ENCODE measurements at regions not wholly inside any gene's neighbourhood (a gene's known extent, or its start where the extent isn't known, plus 50 kb on each side); places are given as distances from the start of the nearest gene placed in this dataset.

DNA sequence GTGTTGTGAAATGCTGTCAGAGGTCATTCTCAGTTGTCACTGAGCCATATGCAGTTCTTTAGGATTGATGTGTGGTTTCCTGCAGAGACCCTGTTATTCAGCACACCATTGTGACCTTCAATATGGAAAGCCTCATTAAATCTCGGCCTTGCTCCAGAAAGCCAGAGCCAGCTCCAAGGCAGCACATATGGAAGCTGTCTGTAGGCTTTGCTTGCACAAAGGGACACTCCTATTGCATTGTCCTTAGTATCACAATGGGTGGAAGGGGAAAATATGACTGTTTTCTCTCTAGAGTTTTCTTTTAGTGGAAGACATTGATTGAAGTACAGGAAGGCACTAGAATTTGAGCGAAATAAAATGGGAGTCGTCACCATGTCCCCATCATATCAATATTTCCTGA is 179.0 kb downstream of the CEP135 start:
- peak; percentile 44; the same call in 1 of the 3 replicates for ATAC-seq
- TF ChIP-seq POU6F1 (CRISPR knock-in tag; IDR thresholded peaks at IDR 0.05; ENCODE audit: borderline replicate concordance, low read depth) (no peak), TCF4 (CRISPR knock-in tag; IDR thresholded peaks at IDR 0.05; ENCODE audit: borderline replicate concordance) (peak; percentile 30; the same call in 1 of the 2 replicates)

DNA sequence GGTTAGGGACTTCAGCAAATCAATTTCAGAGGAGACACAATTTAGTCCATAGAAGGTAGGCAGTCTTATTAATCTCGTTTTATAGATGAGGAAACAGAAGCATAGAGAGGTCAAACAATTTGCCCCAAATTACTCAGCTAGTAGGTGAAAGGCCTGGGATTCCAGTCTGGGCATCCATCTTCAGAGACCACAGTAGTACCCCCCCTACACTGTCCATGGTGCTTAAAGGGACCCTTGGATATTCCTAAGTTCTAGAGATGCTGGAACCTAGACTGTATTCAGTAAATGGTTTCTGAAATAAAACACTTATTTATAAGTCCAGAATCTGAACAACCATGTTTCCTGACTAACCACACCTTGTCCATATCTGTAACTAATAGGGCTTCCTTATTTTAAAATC is 174.8 kb downstream of the CEP135 start:
- no peak for ATAC-seq
- no peak for TF ChIP-seq ARNTL (CRISPR knock-in tag; IDR thresholded peaks at IDR 0.05; ENCODE audit: borderline replicate concordance, low read depth)
- no peak for TF ChIP-seq RARB (CRISPR knock-in tag; IDR thresholded peaks at IDR 0.05)
- no peak for TF ChIP-seq ESRRG (CRISPR knock-in tag; IDR thresholded peaks at IDR 0.05)
- TF ChIP-seq GLIS3 (CRISPR knock-in tag; IDR thresholded peaks at IDR 0.05) = no peak
- TF ChIP-seq, protein P1, sequence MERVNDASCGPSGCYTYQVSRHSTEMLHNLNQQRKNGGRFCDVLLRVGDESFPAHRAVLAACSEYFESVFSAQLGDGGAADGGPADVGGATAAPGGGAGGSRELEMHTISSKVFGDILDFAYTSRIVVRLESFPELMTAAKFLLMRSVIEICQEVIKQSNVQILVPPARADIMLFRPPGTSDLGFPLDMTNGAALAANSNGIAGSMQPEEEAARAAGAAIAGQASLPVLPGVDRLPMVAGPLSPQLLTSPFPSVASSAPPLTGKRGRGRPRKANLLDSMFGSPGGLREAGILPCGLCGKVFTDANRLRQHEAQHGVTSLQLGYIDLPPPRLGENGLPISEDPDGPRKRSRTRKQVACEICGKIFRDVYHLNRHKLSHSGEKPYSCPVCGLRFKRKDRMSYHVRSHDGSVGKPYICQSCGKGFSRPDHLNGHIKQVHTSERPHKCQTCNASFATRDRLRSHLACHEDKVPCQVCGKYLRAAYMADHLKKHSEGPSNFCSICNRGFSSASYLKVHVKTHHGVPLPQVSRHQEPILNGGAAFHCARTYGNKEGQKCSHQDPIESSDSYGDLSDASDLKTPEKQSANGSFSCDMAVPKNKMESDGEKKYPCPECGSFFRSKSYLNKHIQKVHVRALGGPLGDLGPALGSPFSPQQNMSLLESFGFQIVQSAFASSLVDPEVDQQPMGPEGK (CRISPR knock-in tag; IDR thresholded peaks at IDR 0.05; ENCODE audit: borderline replicate concordance) = no peak
- no peak for TF ChIP-seq BACH2 (CRISPR knock-in tag; IDR thresholded peaks at IDR 0.05; ENCODE audit: borderline replicate concordance)
- no peak for TF ChIP-seq POU6F1 (CRISPR knock-in tag; IDR thresholded peaks at IDR 0.05; ENCODE audit: borderline replicate concordance, low read depth)
- TF ChIP-seq, protein P2, sequence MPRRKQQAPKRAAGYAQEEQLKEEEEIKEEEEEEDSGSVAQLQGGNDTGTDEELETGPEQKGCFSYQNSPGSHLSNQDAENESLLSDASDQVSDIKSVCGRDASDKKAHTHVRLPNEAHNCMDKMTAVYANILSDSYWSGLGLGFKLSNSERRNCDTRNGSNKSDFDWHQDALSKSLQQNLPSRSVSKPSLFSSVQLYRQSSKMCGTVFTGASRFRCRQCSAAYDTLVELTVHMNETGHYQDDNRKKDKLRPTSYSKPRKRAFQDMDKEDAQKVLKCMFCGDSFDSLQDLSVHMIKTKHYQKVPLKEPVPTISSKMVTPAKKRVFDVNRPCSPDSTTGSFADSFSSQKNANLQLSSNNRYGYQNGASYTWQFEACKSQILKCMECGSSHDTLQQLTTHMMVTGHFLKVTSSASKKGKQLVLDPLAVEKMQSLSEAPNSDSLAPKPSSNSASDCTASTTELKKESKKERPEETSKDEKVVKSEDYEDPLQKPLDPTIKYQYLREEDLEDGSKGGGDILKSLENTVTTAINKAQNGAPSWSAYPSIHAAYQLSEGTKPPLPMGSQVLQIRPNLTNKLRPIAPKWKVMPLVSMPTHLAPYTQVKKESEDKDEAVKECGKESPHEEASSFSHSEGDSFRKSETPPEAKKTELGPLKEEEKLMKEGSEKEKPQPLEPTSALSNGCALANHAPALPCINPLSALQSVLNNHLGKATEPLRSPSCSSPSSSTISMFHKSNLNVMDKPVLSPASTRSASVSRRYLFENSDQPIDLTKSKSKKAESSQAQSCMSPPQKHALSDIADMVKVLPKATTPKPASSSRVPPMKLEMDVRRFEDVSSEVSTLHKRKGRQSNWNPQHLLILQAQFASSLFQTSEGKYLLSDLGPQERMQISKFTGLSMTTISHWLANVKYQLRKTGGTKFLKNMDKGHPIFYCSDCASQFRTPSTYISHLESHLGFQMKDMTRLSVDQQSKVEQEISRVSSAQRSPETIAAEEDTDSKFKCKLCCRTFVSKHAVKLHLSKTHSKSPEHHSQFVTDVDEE (CRISPR knock-in tag; IDR thresholded peaks at IDR 0.05) = no peak
- no peak for TF ChIP-seq ZNF8 (CRISPR knock-in tag; IDR thresholded peaks at IDR 0.05)
- no peak for TF ChIP-seq ZNF70 (CRISPR knock-in tag; IDR thresholded peaks at IDR 0.05)
- no peak for TF ChIP-seq ZFP3 (CRISPR knock-in tag; IDR thresholded peaks at IDR 0.05)
- no peak for TF ChIP-seq SNAI2 (CRISPR knock-in tag; IDR thresholded peaks at IDR 0.05)
- TF ChIP-seq TOX (CRISPR knock-in tag; IDR thresholded peaks at IDR 0.05; ENCODE audit: borderline replicate concordance) = no peak

DNA sequence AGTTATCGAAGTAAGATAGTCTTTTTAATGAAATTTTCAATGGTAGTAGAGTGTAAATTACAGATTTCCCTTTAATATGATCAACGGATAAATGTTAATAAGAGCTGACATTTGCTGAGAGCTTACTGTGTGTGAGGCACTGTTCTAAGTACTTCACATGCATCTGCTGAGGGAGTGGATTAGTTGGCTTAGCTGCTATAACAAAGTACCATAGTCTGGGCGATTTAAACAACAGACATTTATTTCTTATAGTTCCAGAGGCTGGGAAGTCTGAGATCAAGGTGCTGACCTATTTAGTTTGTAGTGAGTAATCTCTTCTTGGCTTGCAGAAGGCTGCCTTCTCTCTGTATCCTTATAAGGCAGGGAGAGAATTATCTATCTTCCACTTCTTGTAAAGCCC is 174.3 kb downstream of the CEP135 start:
- ATAC-seq = no peak

GRCh38 chr4:56118845-56119244 is 170.1 kb downstream of the CEP135 start:
- TF ChIP-seq SNAI2 (CRISPR knock-in tag; IDR thresholded peaks at IDR 0.05) (no peak), TCF4 (CRISPR knock-in tag; IDR thresholded peaks at IDR 0.05; ENCODE audit: borderline replicate concordance) (no peak), POU6F1 (CRISPR knock-in tag; IDR thresholded peaks at IDR 0.05; ENCODE audit: borderline replicate concordance, low read depth) (no peak)
- TF ChIP-seq, protein P3, sequence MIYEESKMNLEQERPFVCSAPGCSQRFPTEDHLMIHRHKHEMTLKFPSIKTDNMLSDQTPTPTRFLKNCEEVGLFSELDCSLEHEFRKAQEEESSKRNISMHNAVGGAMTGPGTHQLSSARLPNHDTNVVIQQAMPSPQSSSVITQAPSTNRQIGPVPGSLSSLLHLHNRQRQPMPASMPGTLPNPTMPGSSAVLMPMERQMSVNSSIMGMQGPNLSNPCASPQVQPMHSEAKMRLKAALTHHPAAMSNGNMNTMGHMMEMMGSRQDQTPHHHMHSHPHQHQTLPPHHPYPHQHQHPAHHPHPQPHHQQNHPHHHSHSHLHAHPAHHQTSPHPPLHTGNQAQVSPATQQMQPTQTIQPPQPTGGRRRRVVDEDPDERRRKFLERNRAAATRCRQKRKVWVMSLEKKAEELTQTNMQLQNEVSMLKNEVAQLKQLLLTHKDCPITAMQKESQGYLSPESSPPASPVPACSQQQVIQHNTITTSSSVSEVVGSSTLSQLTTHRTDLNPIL (CRISPR knock-in tag; IDR thresholded peaks at IDR 0.05; ENCODE audit: low read depth) = no peak
- no peak for ATAC-seq

More for the DNA sequence above, 174.3 kb downstream of the CEP135 start:
- no peak for TF ChIP-seq RARB (CRISPR knock-in tag; IDR thresholded peaks at IDR 0.05)
